Activated CD4-positive, alpha-beta memory T cell treated with anti-CD3 and anti-CD28 coated beads, Interleukin-2, amount 10 ng/mL, durations not matched to agents 7 days and 5 days (primary cell): ENCODE measurements at regions not wholly inside any gene's neighbourhood (a gene's known extent, or its start where the extent isn't known, plus 50 kb on each side); places are given as distances from the start of the nearest gene placed in this dataset.

Experiments
- CTCF ChIA-PET: fragments of 350-600 bp; sonication (Branson Sonifier 250); formaldehyde crosslinking; loops from one replicate; lab custom pipeline; 2021; ENCODE audit warnings: antibody characterized with exemption, inconsistent platforms; lab: Charles Lee
- POLR2A ChIA-PET: fragments of 350-600 bp; sonication (Branson Sonifier 250); formaldehyde crosslinking; loops from one replicate; lab custom pipeline; 2021; ENCODE audit warnings: antibody characterized with exemption; lab: Charles Lee
- DNase-seq: peaks from one replicate; pipeline ENCODE4 v3.0.0-alpha.2; 2020
- H3K27ac Mint-ChIP-seq: one replicate; pipeline ENCODE4 v1.8.0; 2021; ENCODE audit warnings: mild to moderate bottlenecking, mixed read lengths
- H3K27me3 Mint-ChIP-seq: one replicate; pipeline ENCODE4 v1.8.0; 2021; ENCODE audit warnings: mixed read lengths
- H3K36me3 Mint-ChIP-seq: one replicate; pipeline ENCODE4 v1.8.0; 2021; ENCODE audit warnings: low read depth, mixed read lengths
- H3K4me1 Mint-ChIP-seq: one replicate; pipeline ENCODE4 v1.8.0; 2021; ENCODE audit warnings: mixed read lengths
- H3K4me3 Mint-ChIP-seq: one replicate; pipeline ENCODE4 v1.8.0; 2021; ENCODE audit warnings: mild to moderate bottlenecking, mixed read lengths
- H3K9me3 Mint-ChIP-seq: one replicate; pipeline ENCODE4 v1.8.0; 2021; ENCODE audit warnings: mixed read lengths

GRCh38 chr4:181438641-181439040 lies 804.6 kb upstream of the TENM3 start:
- peaks cover 10% of the 10 kb centered on the region for H3K9me3 Mint-ChIP-seq
- no peak overlapping the region for H3K27ac Mint-ChIP-seq
- H3K36me3 Mint-ChIP-seq, result no peaks in the 10 kb centered on the region
- ChIA-PET POLR2A (no interaction called here), CTCF (no interaction called here)
- no peaks in the 10 kb centered on the region for H3K27me3 Mint-ChIP-seq
- H3K4me3 Mint-ChIP-seq, result no peak overlapping the region
- H3K4me1 Mint-ChIP-seq, result no peaks in the 10 kb centered on the region
- DNase-seq, result no peak

- no peak overlapping the region for H3K27ac Mint-ChIP-seq
- no peaks in the 10 kb centered on the region for H3K36me3 Mint-ChIP-seq
- DNase-seq, result no peak
- peaks cover 8% of the 10 kb centered on the region for H3K9me3 Mint-ChIP-seq
- CTCF ChIA-PET, result no interaction called here
- no peaks in the 10 kb centered on the region for H3K4me1 Mint-ChIP-seq
- H3K27me3 Mint-ChIP-seq, result no peaks in the 10 kb centered on the region
- POLR2A ChIA-PET, result no interaction called here
- no peak overlapping the region for H3K4me3 Mint-ChIP-seq
Measured at GRCh38 chr4:181443021-181443420, 800.2 kb upstream of the TENM3 start.

DNA sequence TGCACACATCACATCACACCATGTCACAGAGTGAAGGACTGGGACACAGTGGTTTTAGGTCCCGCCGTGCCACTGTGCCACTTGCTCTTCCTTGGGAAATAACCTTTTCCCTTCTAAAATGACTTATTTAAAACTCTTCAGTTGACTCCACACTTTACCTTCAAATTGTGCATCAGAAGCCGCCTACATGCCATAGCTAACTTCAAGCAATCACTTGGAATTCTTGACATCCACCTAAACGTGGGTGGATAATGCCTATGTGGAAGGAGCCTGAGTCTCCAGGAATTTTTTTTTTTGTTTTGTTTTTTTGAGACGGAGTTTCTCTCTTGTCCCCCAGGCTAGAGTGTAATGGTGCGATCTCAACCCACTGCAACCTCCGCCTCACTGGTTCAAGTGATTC lies 777.4 kb upstream of the TENM3 start:
- Mint-ChIP-seq H3K27ac (no peak overlapping the region), H3K36me3 (no peaks in the 10 kb centered on the region), H3K27me3 (no peaks in the 10 kb centered on the region), H3K9me3 (peaks cover 2% of the 10 kb centered on the region), H3K4me3 (no peak overlapping the region), H3K4me1 (no peaks in the 10 kb centered on the region)
- ChIA-PET CTCF (no interaction called here), POLR2A (no interaction called here)
- no peak for DNase-seq

- DNase-seq, result no peak
- POLR2A ChIA-PET, result no interaction called here
- CTCF ChIA-PET, result no interaction called here
- H3K9me3 Mint-ChIP-seq, result no peaks in the 10 kb centered on the region
- no peak overlapping the region for H3K4me3 Mint-ChIP-seq
- no peak overlapping the region for H3K27ac Mint-ChIP-seq
- H3K27me3 Mint-ChIP-seq, result no peaks in the 10 kb centered on the region
- no peaks in the 10 kb centered on the region for H3K36me3 Mint-ChIP-seq
- H3K4me1 Mint-ChIP-seq, result no peaks in the 10 kb centered on the region
Measured at GRCh38 chr4:181468451-181468850, 774.8 kb upstream of the TENM3 start.

DNA sequence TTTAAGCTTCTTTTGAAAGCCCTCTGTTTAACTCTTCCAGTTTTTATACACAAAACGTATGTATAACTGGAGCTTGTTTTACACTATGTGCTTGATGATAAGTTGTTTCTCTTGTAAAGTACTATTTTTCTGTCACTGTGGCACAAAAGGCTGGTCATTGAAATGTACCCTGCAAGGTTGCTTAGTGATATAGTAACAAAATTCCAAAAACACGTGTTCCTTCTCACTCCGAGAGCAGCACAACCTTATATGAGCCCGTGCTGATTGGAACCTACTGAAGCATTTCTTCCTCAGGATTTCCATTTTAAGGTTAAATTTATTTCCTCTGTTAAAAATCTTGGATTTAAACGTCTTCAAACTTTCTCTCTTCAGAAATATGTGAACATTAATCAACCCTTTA lies 772.9 kb upstream of the TENM3 start:
- Mint-ChIP-seq H3K36me3 (no peaks in the 10 kb centered on the region), H3K9me3 (no peaks in the 10 kb centered on the region), H3K4me3 (no peak overlapping the region), H3K4me1 (no peaks in the 10 kb centered on the region), H3K27me3 (no peaks in the 10 kb centered on the region), H3K27ac (no peak overlapping the region)
- ChIA-PET CTCF (no interaction called here), POLR2A (no interaction called here)
- no peak for DNase-seq

GRCh38 chr4:181475359-181475758 lies 767.8 kb upstream of the TENM3 start:
- Mint-ChIP-seq H3K36me3 (no peaks in the 10 kb centered on the region), H3K4me1 (no peaks in the 10 kb centered on the region), H3K27me3 (no peaks in the 10 kb centered on the region), H3K9me3 (peaks cover 2% of the 10 kb centered on the region), H3K4me3 (no peak overlapping the region), H3K27ac (no peak overlapping the region)
- no peak for DNase-seq
- CTCF ChIA-PET, result interaction anchor here (0.6 kb wide), 1 partner anchor 23 kb away, joined by 3 read pairs; no protein-coding TSS in a partner anchor
- POLR2A ChIA-PET, result no interaction called here

DNA sequence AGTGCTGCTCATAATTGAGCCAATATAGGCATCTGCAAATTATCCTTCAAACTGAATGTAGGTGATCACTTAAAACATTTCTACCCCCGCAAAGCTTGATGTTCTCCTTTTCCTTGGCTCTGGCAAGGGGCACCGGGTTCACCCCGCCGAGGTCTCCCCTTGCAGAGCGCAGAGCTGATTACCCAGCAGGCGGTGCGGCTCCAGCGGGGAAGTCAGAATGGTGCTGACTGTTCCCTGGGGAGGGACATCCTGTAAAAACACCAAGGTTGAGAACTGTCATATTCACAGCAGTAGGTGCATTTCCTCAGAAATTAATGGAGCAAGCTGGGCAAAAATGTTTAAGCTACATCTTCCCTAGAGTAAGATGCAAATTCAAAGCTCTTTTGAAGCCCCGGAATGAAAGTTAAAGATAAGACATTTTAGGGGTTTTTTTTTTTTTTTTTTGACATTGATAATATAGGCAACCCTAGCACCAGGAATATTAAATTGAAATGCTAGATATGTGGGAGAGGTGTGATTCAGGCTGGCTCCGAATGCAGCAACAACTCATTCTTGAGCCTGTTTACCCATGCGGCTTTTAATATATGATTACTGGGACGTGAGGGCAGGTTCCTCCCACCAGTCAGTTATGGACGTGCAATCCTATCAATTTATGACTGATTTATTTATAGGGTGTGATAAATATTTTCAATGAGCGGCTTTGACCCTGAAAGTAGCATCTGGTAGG lies 767.3 kb upstream of the TENM3 start:
- no peak overlapping the region for H3K4me3 Mint-ChIP-seq
- no peaks in the 10 kb centered on the region for H3K27me3 Mint-ChIP-seq
- ChIA-PET CTCF (interaction anchor here (0.6 kb wide), 1 partner anchor 23 kb away, joined by 3 read pairs; no protein-coding TSS in a partner anchor), POLR2A (no interaction called here)
- H3K9me3 Mint-ChIP-seq, result peaks cover 2% of the 10 kb centered on the region
- H3K4me1 Mint-ChIP-seq, result no peaks in the 10 kb centered on the region
- no peak for DNase-seq
- no peak overlapping the region for H3K27ac Mint-ChIP-seq
- no peaks in the 10 kb centered on the region for H3K36me3 Mint-ChIP-seq

- no peaks in the 10 kb centered on the region for H3K4me1 Mint-ChIP-seq
- CTCF ChIA-PET, result no interaction called here
- H3K27ac Mint-ChIP-seq, result no peak overlapping the region
- H3K27me3 Mint-ChIP-seq, result no peaks in the 10 kb centered on the region
- DNase-seq, result no peak
- H3K9me3 Mint-ChIP-seq, result peaks cover 2% of the 10 kb centered on the region
- H3K4me3 Mint-ChIP-seq, result no peak overlapping the region
- H3K36me3 Mint-ChIP-seq, result no peaks in the 10 kb centered on the region
- POLR2A ChIA-PET, result no interaction called here
Measured at GRCh38 chr4:181476508-181476890, 766.7 kb upstream of the TENM3 start.

DNA sequence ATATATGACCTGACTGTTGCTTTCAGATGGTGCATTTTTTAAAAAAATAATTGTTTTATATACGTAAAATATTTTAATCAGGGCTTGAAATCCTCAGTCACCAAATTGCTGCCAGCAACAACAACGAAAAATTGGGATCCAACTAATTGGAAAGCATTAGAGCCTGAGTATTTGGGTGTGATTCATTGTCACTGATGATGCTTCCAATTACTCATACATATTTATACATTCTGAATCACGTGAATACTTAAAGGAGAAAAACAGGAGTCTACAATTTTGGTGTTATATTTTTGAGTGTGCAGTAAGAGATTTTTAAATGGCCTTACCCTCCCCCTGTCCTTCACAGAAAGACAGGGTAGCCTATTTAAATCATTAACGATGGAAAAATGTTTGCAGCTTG lies 765.6 kb upstream of the TENM3 start:
- no peak for DNase-seq
- Mint-ChIP-seq H3K27ac (no peak overlapping the region), H3K4me3 (no peak overlapping the region), H3K36me3 (no peaks in the 10 kb centered on the region), H3K27me3 (no peaks in the 10 kb centered on the region), H3K9me3 (peaks cover 2% of the 10 kb centered on the region), H3K4me1 (no peaks in the 10 kb centered on the region)
- ChIA-PET CTCF (no interaction called here), POLR2A (no interaction called here)

DNA sequence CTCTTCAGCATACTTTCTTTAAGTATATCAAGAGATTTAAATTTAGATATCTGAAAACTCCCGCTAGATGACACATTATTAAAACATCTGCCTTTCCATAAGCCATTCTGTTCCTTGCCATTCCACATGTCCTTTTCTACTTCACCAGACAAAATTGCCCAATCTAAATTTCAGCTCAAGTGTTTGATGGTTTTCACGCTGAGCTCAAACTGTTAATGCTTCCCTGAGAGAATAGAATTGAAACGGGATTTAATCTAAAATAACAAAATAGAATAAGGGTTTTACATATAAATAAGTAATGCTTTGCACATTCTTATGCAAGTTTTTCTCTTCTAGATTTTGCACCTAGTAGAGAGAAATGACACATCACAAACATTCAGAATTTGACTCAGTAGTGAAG lies 764.5 kb upstream of the TENM3 start:
- Mint-ChIP-seq H3K9me3 (peaks cover 2% of the 10 kb centered on the region), H3K36me3 (no peaks in the 10 kb centered on the region), H3K27me3 (no peaks in the 10 kb centered on the region), H3K4me3 (no peak overlapping the region), H3K27ac (no peak overlapping the region), H3K4me1 (no peaks in the 10 kb centered on the region)
- ChIA-PET CTCF (no interaction called here), POLR2A (no interaction called here)
- no peak for DNase-seq

DNA sequence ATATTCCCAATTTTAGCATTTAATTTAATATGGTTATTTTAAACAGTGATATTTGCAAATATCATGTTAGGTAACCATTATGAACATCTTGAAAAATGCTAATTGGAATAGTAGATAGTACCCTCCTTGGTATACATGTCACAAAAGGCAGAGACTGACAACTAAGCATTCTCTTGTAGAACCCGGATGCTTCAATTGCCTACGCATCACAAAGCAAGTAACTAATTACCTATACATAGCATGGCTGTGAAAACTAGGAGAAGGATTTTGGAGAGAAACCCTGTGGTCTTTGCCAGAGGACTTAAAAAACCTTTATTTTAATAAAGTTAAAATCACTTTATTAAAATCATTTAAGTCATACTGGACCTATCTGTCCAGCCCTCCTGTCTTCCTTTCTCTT lies 764.1 kb upstream of the TENM3 start:
- no peak overlapping the region for H3K4me3 Mint-ChIP-seq
- peaks cover 2% of the 10 kb centered on the region for H3K9me3 Mint-ChIP-seq
- ChIA-PET POLR2A (no interaction called here), CTCF (no interaction called here)
- DNase-seq, result no peak
- no peaks in the 10 kb centered on the region for H3K27me3 Mint-ChIP-seq
- no peaks in the 10 kb centered on the region for H3K36me3 Mint-ChIP-seq
- H3K27ac Mint-ChIP-seq, result no peak overlapping the region
- no peaks in the 10 kb centered on the region for H3K4me1 Mint-ChIP-seq

GRCh38 chr4:181484396-181484795 lies 758.8 kb upstream of the TENM3 start:
- ChIA-PET POLR2A (no interaction called here), CTCF (no interaction called here)
- no peak overlapping the region for H3K27ac Mint-ChIP-seq
- no peak for DNase-seq
- no peaks in the 10 kb centered on the region for H3K36me3 Mint-ChIP-seq
- H3K4me1 Mint-ChIP-seq, result no peaks in the 10 kb centered on the region
- H3K9me3 Mint-ChIP-seq, result no peaks in the 10 kb centered on the region
- H3K4me3 Mint-ChIP-seq, result no peak overlapping the region
- H3K27me3 Mint-ChIP-seq, result no peaks in the 10 kb centered on the region

- H3K9me3 Mint-ChIP-seq, result no peaks in the 10 kb centered on the region
- no peak overlapping the region for H3K4me3 Mint-ChIP-seq
- H3K36me3 Mint-ChIP-seq, result no peaks in the 10 kb centered on the region
- H3K27me3 Mint-ChIP-seq, result no peaks in the 10 kb centered on the region
- no peaks in the 10 kb centered on the region for H3K4me1 Mint-ChIP-seq
- POLR2A ChIA-PET, result no interaction called here
- no peak overlapping the region for H3K27ac Mint-ChIP-seq
- no peak for DNase-seq
- CTCF ChIA-PET, result no interaction called here
Measured at GRCh38 chr4:181488926-181489325, 754.3 kb upstream of the TENM3 start.

- H3K9me3 Mint-ChIP-seq, result peaks cover 2% of the 10 kb centered on the region
- no peak for DNase-seq
- ChIA-PET POLR2A (no interaction called here), CTCF (interaction anchor here (0.6 kb wide), 1 partner anchor 22 kb away, joined by 3 read pairs; no protein-coding TSS in a partner anchor)
- H3K4me1 Mint-ChIP-seq, result no peaks in the 10 kb centered on the region
- H3K4me3 Mint-ChIP-seq, result no peak overlapping the region
- no peaks in the 10 kb centered on the region for H3K27me3 Mint-ChIP-seq
- no peaks in the 10 kb centered on the region for H3K36me3 Mint-ChIP-seq
- no peak overlapping the region for H3K27ac Mint-ChIP-seq
Measured at GRCh38 chr4:181498148-181498547, 745.1 kb upstream of the TENM3 start.
